SK-N-SH (cell line): ENCODE measurements at regions not wholly inside any gene's neighbourhood (a gene's known extent, or its start where the extent isn't known, plus 50 kb on each side); places are given as distances from the start of the nearest gene placed in this dataset.

Experiments used
- CTCF ChIA-PET: fragments of 300-600, 350-600 bp; formaldehyde crosslinking; extraction: SDS; loops from one replicate; lab custom pipeline; 2021; lab: Yijun Ruan, JAX
- POLR2A ChIA-PET: fragments of 350-600 bp; sonication (Branson Sonifier 250); formaldehyde crosslinking; extraction: SDS; loops from one replicate; lab custom pipeline; 2020; ENCODE audit warnings: antibody characterized with exemption, inconsistent platforms; lab: Yijun Ruan, JAX
- DNase-seq: peaks from one replicate; pipeline ENCODE4 v3.0.0; 2012
- H2AFZ ChIP-seq: fragments of 200-600 bp; sonication (generic); 2 replicates; pipeline ENCODE4 v1.8.1; 2016; ENCODE audit warnings: antibody characterized with exemption, mild to moderate bottlenecking, low read depth
- H3F3A ChIP-seq: fragments of 200-600 bp; sonication (generic); replicated peaks from 2 replicates; pipeline ENCODE3; 2016; ENCODE audit warnings: antibody characterized with exemption, mild to moderate bottlenecking; ENCODE audit not compliant: insufficient read depth
- H3K27ac ChIP-seq, 2 experiments: fragments of 200-500 bp in 1 of 2; fragments of 200-600 bp in 1 of 2; sonication (Bioruptor generic) in 1 of 2; sonication (generic), shearing (Covaris generic) in 1 of 2; 2 replicates each; pipeline versions ENCODE4 v1.5.1 to v1.6.1; 2014 to 2016; ENCODE audit warnings: low read depth in 2 of 2, inconsistent platforms in 1 of 2, low read length in 1 of 2, mild to moderate bottlenecking in 1 of 2, mixed read lengths in 1 of 2
- H3K27me3 ChIP-seq: fragments of 200-600 bp; sonication (generic), shearing (Covaris generic); 2 replicates; pipeline ENCODE4 v1.6.1; 2016; ENCODE audit warnings: mixed run types; ENCODE audit not compliant: insufficient read depth
- H3K36me3 ChIP-seq, 2 experiments: fragments of 200-500 bp in 1 of 2; fragments of 200-600 bp in 1 of 2; sonication (Bioruptor generic) in 1 of 2; sonication (generic) in 1 of 2; replicated peaks in 1 of 2; 2 replicates each; pipeline versions ENCODE3 to v1.5.1; 2014 to 2016; ENCODE audit warnings: low read length in 1 of 2, mild to moderate bottlenecking in 1 of 2; ENCODE audit not compliant: insufficient read depth in 2 of 2, control insufficient read depth in 1 of 2
- H3K4me1 ChIP-seq, 2 experiments: fragments of 200-500 bp in 1 of 2; fragments of 200-600 bp in 1 of 2; sonication (Bioruptor generic) in 1 of 2; sonication (generic), shearing (Covaris generic) in 1 of 2; 2 replicates each; pipeline versions ENCODE4 v1.5.1 to v1.6.1; 2014 to 2016; ENCODE audit warnings: low read depth in 1 of 2, low read length in 1 of 2, mixed run types in 1 of 2; ENCODE audit not compliant: insufficient read depth in 2 of 2, control insufficient read depth in 1 of 2
- H3K4me2 ChIP-seq: fragments of 200-600 bp; sonication (generic), shearing (Covaris generic); 2 replicates; pipeline ENCODE4 v1.6.1; 2017; ENCODE audit warnings: mixed run types
- H3K4me3 ChIP-seq, 2 experiments: fragments of 200-500 bp in 1 of 2; fragments of 200-600 bp in 1 of 2; sonication (Bioruptor generic) in 1 of 2; sonication (generic), shearing (Covaris generic) in 1 of 2; 2 replicates each; pipeline versions ENCODE4 v1.5.1 to v1.8.1; 2014 to 2016; ENCODE audit warnings: low read depth in 2 of 2, inconsistent platforms in 1 of 2, low read length in 1 of 2, mild to moderate bottlenecking in 1 of 2, mixed read lengths in 1 of 2, moderate library complexity in 1 of 2
- H3K79me2 ChIP-seq: fragments of 200-600 bp; sonication (generic); 2 replicates; pipeline ENCODE4 v1.8.1; 2017; ENCODE audit warnings: mild to moderate bottlenecking; ENCODE audit not compliant: insufficient read depth
- H3K9ac ChIP-seq: fragments of 200-600 bp; sonication (generic); 2 replicates; pipeline ENCODE4 v1.6.1; 2017; ENCODE audit warnings: mixed run types
- H3K9me2 ChIP-seq: fragments of 200-600 bp; sonication (generic); 2 replicates; pipeline ENCODE4 v1.6.1; 2017; ENCODE audit warnings: mixed run types
- H3K9me3 ChIP-seq: fragments of 200-600 bp; sonication (generic); 2 replicates; pipeline ENCODE4 v1.6.1; 2017; ENCODE audit warnings: mixed run types, mild to moderate bottlenecking, moderate library complexity
- H4K20me1 ChIP-seq: fragments of 200-600 bp; sonication (generic); 2 replicates; pipeline ENCODE4 v1.6.1; 2017; ENCODE audit warnings: mild to moderate bottlenecking, mixed run types; ENCODE audit not compliant: insufficient read depth
- CHD2 ChIP-seq: fragments of 150-350 bp; IDR thresholded peaks from 2 replicates; pipeline ENCODE4 v1.6.1; 2018; ENCODE audit warnings: low read length; ENCODE audit not compliant: partially characterized antibody
- FOSL2 ChIP-seq: IDR thresholded peaks from 2 replicates; pipeline ENCODE4 v1.4.0; 2012; ENCODE audit warnings: low read depth, mild to moderate bottlenecking, moderate library complexity, borderline replicate concordance
- GABPA ChIP-seq: IDR thresholded peaks from 2 replicates; pipeline ENCODE4 v1.4.0; 2012; ENCODE audit warnings: low read depth, mild to moderate bottlenecking
- MAX ChIP-seq: IDR thresholded peaks from 2 replicates; pipeline ENCODE4 v1.4.0; 2012; ENCODE audit warnings: low read depth
- MEF2A ChIP-seq: IDR thresholded peaks from 2 replicates; pipeline ENCODE4 v1.4.0; 2012; ENCODE audit warnings: low read depth, borderline replicate concordance
- NRF1 ChIP-seq: IDR thresholded peaks from 2 replicates; pipeline ENCODE4 v1.6.1; 2012; ENCODE audit warnings: low read depth, mild to moderate bottlenecking, low read length
- PBX3 ChIP-seq: IDR thresholded peaks from 2 replicates; pipeline ENCODE4; 2012
- POLR2AphosphoS5 ChIP-seq: IDR thresholded peaks from 2 replicates; pipeline ENCODE4 v1.6.1; 2012; ENCODE audit warnings: low read depth, low read length
- RAD21 ChIP-seq: IDR thresholded peaks from 2 replicates; pipeline ENCODE4 v1.6.1; 2012; ENCODE audit warnings: mild to moderate bottlenecking, low read length
- REST ChIP-seq: IDR thresholded peaks from 2 replicates; pipeline ENCODE4 v1.6.1; 2012; ENCODE audit warnings: mild to moderate bottlenecking, low read depth, low read length, moderate library complexity
- TAF1 ChIP-seq: IDR thresholded peaks from 2 replicates; pipeline ENCODE4 v1.6.1; 2012; ENCODE audit warnings: low read depth, mild to moderate bottlenecking, low read length, moderate library complexity, borderline replicate concordance
- TCF12 ChIP-seq: IDR thresholded peaks from 2 replicates; pipeline ENCODE4 v1.4.0; 2012
- USF1 ChIP-seq: IDR thresholded peaks from 2 replicates; pipeline ENCODE4 v1.4.0; 2012; ENCODE audit warnings: low read depth, borderline replicate concordance
- USF2 ChIP-seq: fragments of 150-350 bp; IDR thresholded peaks from 2 replicates; pipeline ENCODE4 v1.6.1; 2017; ENCODE audit warnings: antibody characterized with exemption, low read length, low read depth, borderline replicate concordance
- YY1 ChIP-seq: IDR thresholded peaks from 2 replicates; pipeline ENCODE4 v1.4.0; 2012; ENCODE audit warnings: low read depth, mild to moderate bottlenecking
- WGBS: methylation state at CpG from one replicate; pipeline ENCODE4 v1.1.6; 2017; ENCODE audit warnings: low lambda C conversion rate; 5-methylcytosine and 5-hydroxymethylcytosine counted together

- ChIA-PET CTCF (no interaction called here), POLR2A (no interaction called here)
- H3K36me3 ChIP-seq, result no peaks in the 10 kb centered on the region
- H2AFZ ChIP-seq, result no peak overlapping the region
- H3K4me1 ChIP-seq, result no peaks in the 10 kb centered on the region
- WGBS, result 0% methylated on average over 5 of the region's 5 CpGs
- no peak overlapping the region for H3K27ac ChIP-seq
- TF ChIP-seq FOSL2, result no peak
- no peak for TF ChIP-seq PBX3
- no peak for TF ChIP-seq GABPA
- TF ChIP-seq TCF12, result no peak
- no peak for TF ChIP-seq CHD2
- no peak for TF ChIP-seq NRF1
- TF ChIP-seq MEF2A, result no peak
- TF ChIP-seq REST, result no peak
- H3F3A ChIP-seq, result no peaks in the 10 kb centered on the region
- no peak overlapping the region for H3K4me3 ChIP-seq
- no peaks in the 10 kb centered on the region for H3K9me2 ChIP-seq
- H3K9me3 ChIP-seq, result no peaks in the 10 kb centered on the region
- no peaks in the 10 kb centered on the region for H3K79me2 ChIP-seq
- no peaks in the 10 kb centered on the region for H3K27me3 ChIP-seq
- DNase-seq, result no peak
- H3K9ac ChIP-seq, result no peak overlapping the region
- H3K4me2 ChIP-seq, result no peak overlapping the region
- no peaks in the 10 kb centered on the region for H4K20me1 ChIP-seq
Measured at GRCh38 chr21:30102871-30103270, 63.7 kb downstream of the CLDN17 start.

- Histone ChIP-seq H3K9ac (no peak overlapping the region), H3K79me2 (no peaks in the 10 kb centered on the region), H2AFZ (no peak overlapping the region), H3K4me1 (no peaks in the 10 kb centered on the region), H3K27me3 (no peaks in the 10 kb centered on the region), H3K4me3 (no peak overlapping the region), H3K9me3 (no peaks in the 10 kb centered on the region), H4K20me1 (no peaks in the 10 kb centered on the region), H3K4me2 (no peak overlapping the region), H3K27ac (no peak overlapping the region), H3K36me3 (no peaks in the 10 kb centered on the region), H3F3A (no peaks in the 10 kb centered on the region), H3K9me2 (no peaks in the 10 kb centered on the region)
- CTCF ChIA-PET, result interaction anchor here (1.0 kb wide), 1 partner anchor 57 kb away, joined by 3 read pairs; no protein-coding TSS in a partner anchor
- DNase-seq, result no peak
- WGBS, result 8% methylated on average over 4 of the region's 4 CpGs
- POLR2A ChIA-PET, result no interaction called here
- TF ChIP-seq TCF12, result no peak
- no peak for TF ChIP-seq USF1
- TF ChIP-seq TAF1, result no peak
- TF ChIP-seq RAD21, result no peak
- TF ChIP-seq PBX3, result no peak
- TF ChIP-seq POLR2AphosphoS5, result no peak
- no peak for TF ChIP-seq FOSL2
- TF ChIP-seq REST, result no peak
- TF ChIP-seq USF2, result no peak
- no peak for TF ChIP-seq CHD2
- no peak for TF ChIP-seq YY1
- TF ChIP-seq MAX, result no peak
Measured at GRCh38 chr21:30101967-30102366, 64.6 kb downstream of the CLDN17 start.
